HUDEP-2 (cell line): ENCODE measurements at regions not wholly inside any gene's neighbourhood (a gene's known extent, or its start where the extent isn't known, plus 50 kb on each side); places are given as distances from the start of the nearest gene placed in this dataset.

Experiments
- DNase-seq, 76 experiments: peaks; one replicate each; lab custom pipeline; 2025; ENCODE audit not compliant: unreplicated experiment in 76 of 76; lab: John Stamatoyannopoulos, UW

- DNase-seq = no peak
These were observed 97.8 kb downstream of the ZNF674 start for GRCh38 chrX:46447384-46447783.

GRCh38 chrX:46446727-46447378, 98.4 kb downstream of the ZNF674 start:
- peak in 73 of 76 experiments; percentile 1 to 80 (median 67) for DNase-seq

- DNase-seq = peak in 2 of 76 experiments; percentile 0 to 1
These were observed 101.2 kb downstream of the ZNF674 start for GRCh38 chrX:46444011-46444410.

GRCh38 chrX:46436744-46437143, 108.5 kb downstream of the ZNF674 start:
- no peak for DNase-seq

- DNase-seq = peak in 5 of 76 experiments; percentile 0
These were observed 111.3 kb downstream of the ZNF674 start for GRCh38 chrX:46433892-46434291.

GRCh38 chrX:46408553-46409407, 136.4 kb downstream of the ZNF674 start:
- DNase-seq = peak in 42 of 76 experiments; percentile 0 to 38 (median 4)

- DNase-seq = no peak
These were observed 137.5 kb downstream of the ZNF674 start for GRCh38 chrX:46407753-46408130.

- DNase-seq = no peak
These were observed 138.0 kb downstream of the ZNF674 start for GRCh38 chrX:46407036-46407752.

- no peak for DNase-seq
These were observed 140.4 kb downstream of the ZNF674 start for GRCh38 chrX:46404774-46405173.

- DNase-seq = no peak
These were observed 144.4 kb downstream of the ZNF674 start for GRCh38 chrX:46400530-46401443.

- no peak for DNase-seq
These were observed 146.3 kb downstream of the ZNF674 start for GRCh38 chrX:46398874-46399273.

- no peak for DNase-seq
These were observed 147.1 kb downstream of the ZNF674 start for GRCh38 chrX:46398126-46398525.

GRCh38 chrX:46386511-46386910, 158.7 kb downstream of the ZNF674 start:
- DNase-seq = no peak

- DNase-seq = no peak
These were observed 162.2 kb downstream of the ZNF674 start for GRCh38 chrX:46383006-46383405.

GRCh38 chrX:46382595-46382994, 162.6 kb downstream of the ZNF674 start:
- no peak for DNase-seq

- DNase-seq = peak in 2 of 76 experiments; percentile 0 to 10
These were observed 163.6 kb downstream of the ZNF674 start for GRCh38 chrX:46381630-46382029.

- DNase-seq = no peak
These were observed 165.0 kb downstream of the ZNF674 start for GRCh38 chrX:46380148-46380752.

GRCh38 chrX:46376246-46376885, 168.9 kb downstream of the ZNF674 start:
- DNase-seq = peak in 2 of 76 experiments; percentile 0

GRCh38 chrX:46375831-46376230, 169.4 kb downstream of the ZNF674 start:
- no peak for DNase-seq
